Motor neuron (in vitro differentiated cells): ENCODE measurements at regions not wholly inside any gene's neighbourhood (a gene's known extent, or its start where the extent isn't known, plus 50 kb on each side); places are given as distances from the start of the nearest gene placed in this dataset.
"Not testable (repeated sequence)": the region's sequence is repeated elsewhere in the genome, so short reads cannot be mapped to it uniquely, and the experiment has no call there.

Experiments used
- ATAC-seq, 8 experiments: fragments of 200-7000 bp; cut with Tn5 transposase; replicated peaks in 6 of 8; 2 replicates each; pipeline ENCODE4 v1.8.0; 2021; ENCODE audit warnings: mild to moderate bottlenecking in 8 of 8, moderate library complexity in 8 of 8
- H3K27ac ChIP-seq, 2 donors: fragments of 250-450 bp; sonication (Bioruptor Pico); 2 replicates each; pipeline ENCODE4 v1.9.0; 2021; ENCODE audit warnings: antibody characterized with exemption in 2 of 2, mild to moderate bottlenecking in 2 of 2, moderate library complexity in 1 of 2
- H3K4me1 ChIP-seq, 2 donors: fragments of 250-450 bp; sonication (Bioruptor Pico); replicated peaks in 1 of 2; 2 replicates each; pipeline ENCODE4 v1.6.1; 2021; ENCODE audit warnings: antibody characterized with exemption in 2 of 2, mild to moderate bottlenecking in 2 of 2, moderate library complexity in 1 of 2
- H3K4me3 ChIP-seq, 5 donors: fragments of 250-450 bp; sonication (Bioruptor Pico); 2 replicates each; pipeline ENCODE4 v1.9.0; 2021; ENCODE audit warnings: antibody characterized with exemption in 5 of 5, mild to moderate bottlenecking in 5 of 5, moderate library complexity in 4 of 5
- WGBS, 10 experiments: fragments of 450-650 bp; shearing (Covaris generic); methylation state at CpG; one replicate each; pipeline ENCODE4 v1.0.0; 2022; 5-methylcytosine and 5-hydroxymethylcytosine counted together
- in situ Hi-C, 9 experiments: fragments of 400-800 bp; cut with MboI; loops; one replicate each; pipeline ENCODE4 v1.15.0; 2021; ENCODE audit warnings: low sequenced_read_pairs in 9 of 9, low pct_unique_long_range_greater_than_20kb in 2 of 9; ENCODE audit not compliant: unreplicated experiment in 9 of 9

GRCh38 chr18:6561420-6561861, 146.7 kb upstream of the L3MBTL4 start:
- H3K27ac ChIP-seq, result no peak overlapping the region
- in situ Hi-C loops, result loop anchor here in 1 of 9 experiments (25.0 kb wide), 1 partner anchor 176 kb away; the partner anchor contains the start of gene ARHGAP28
- 23 to 100% (median 63%) methylated on average over 1 to 6 of the region's 6 CpGs; no CpG with 5 or more reads in 1 of the 10 experiments for WGBS, 10 experiments
- H3K4me3 ChIP-seq, result no peak overlapping the region
- peak in 5 of 8 experiments; percentile 31 to 43 (median 39) for ATAC-seq
- peaks cover 9 to 17% of the 10 kb centered on the region in 2 donors for H3K4me1 ChIP-seq

- H3K4me1 ChIP-seq, result peaks cover 7 to 12% of the 10 kb centered on the region in 2 donors
- no peak overlapping the region for H3K4me3 ChIP-seq
- no peak overlapping the region for H3K27ac ChIP-seq
- whole genome bisulfite sequencing, 10 experiments, result 40 to 100% (median 90%) methylated on average over 1 to 8 of the region's 8 CpGs
- in situ Hi-C loops, result loop anchor here in 1 of 9 experiments (25.0 kb wide), 1 partner anchor 175 kb away; the partner anchor contains the start of gene ARHGAP28
- ATAC-seq, result no peak
These were observed 147.2 kb upstream of the L3MBTL4 start for GRCh38 chr18:6561862-6562291.

GRCh38 chr18:6563896-6564295, 149.2 kb upstream of the L3MBTL4 start:
- no peak overlapping the region for H3K4me3 ChIP-seq
- 0 to 100% (median 100%) methylated on average over 1 of the region's 1 CpG; no CpG with 5 or more reads in 2 of the 10 experiments for WGBS, 10 experiments
- ATAC-seq, result no peak
- no peak overlapping the region for H3K27ac ChIP-seq
- in situ Hi-C loops, result loop anchor here in 1 of 9 experiments (25.0 kb wide), 1 partner anchor 173 kb away; the partner anchor contains the start of gene ARHGAP28
- H3K4me1 ChIP-seq, result no peaks in the 10 kb centered on the region

- no peak for ATAC-seq
- 54 to 98% (median 80%) methylated on average over 1 to 4 of the region's 4 CpGs; no CpG with 5 or more reads in 1 of the 10 experiments for WGBS, 10 experiments
- in situ Hi-C loops, result loop anchor here in 1 of 9 experiments (25.0 kb wide), 1 partner anchor 172 kb away; the partner anchor contains the start of gene ARHGAP28
- H3K4me1 ChIP-seq, result peaks cover 0 to 3% of the 10 kb centered on the region in 2 donors
- H3K27ac ChIP-seq, result no peak overlapping the region
- no peak overlapping the region for H3K4me3 ChIP-seq
These were observed 150.5 kb upstream of the L3MBTL4 start for GRCh38 chr18:6564950-6565814.

- 8 to 88% (median 63%) methylated on average over 2 of the region's 2 CpGs; no CpG with 5 or more reads in 1 of the 10 experiments for WGBS, 10 experiments
- no peak for ATAC-seq
- in situ Hi-C loops, result loop anchor here in 1 of 9 experiments (25.0 kb wide), 1 partner anchor 172 kb away; the partner anchor contains the start of gene ARHGAP28
- peaks cover 0 to 3% of the 10 kb centered on the region in 2 donors for H3K4me1 ChIP-seq
- H3K27ac ChIP-seq, result no peak overlapping the region
- no peak overlapping the region for H3K4me3 ChIP-seq
These were observed 151.0 kb upstream of the L3MBTL4 start for GRCh38 chr18:6565815-6566081.

GRCh38 chr18:6566338-6566911, 151.7 kb upstream of the L3MBTL4 start:
- Histone ChIP-seq H3K27ac (no peak overlapping the region), H3K4me1 (peaks cover 0 to 3% of the 10 kb centered on the region in 2 donors), H3K4me3 (no peak overlapping the region)
- in situ Hi-C loops, result loop anchor here in 1 of 9 experiments (25.0 kb wide), 1 partner anchor 171 kb away; the partner anchor contains the start of gene ARHGAP28
- 19 to 83% (median 61%) methylated on average over 1 to 3 of the region's 3 CpGs; no CpG with 5 or more reads in 2 of the 10 experiments for WGBS, 10 experiments
- ATAC-seq, result no peak

- H3K4me3 ChIP-seq, result no peak overlapping the region
- in situ Hi-C loops, result loop anchor here in 1 of 9 experiments (25.0 kb wide), 1 partner anchor 167 kb away; the partner anchor contains the start of gene ARHGAP28
- peak in 5 of 8 experiments; percentile 98 to 100 (median 100) for ATAC-seq
These were observed 155.1 kb upstream of the L3MBTL4 start for GRCh38 chr18:6569813-6570212.

GRCh38 chr18:6570581-6571238, 156.0 kb upstream of the L3MBTL4 start:
- Histone ChIP-seq H3K4me1 (peaks cover 0 to 3% of the 10 kb centered on the region in 2 donors), H3K4me3 (no peak overlapping the region), H3K27ac (no peak overlapping the region)
- in situ Hi-C loops, result loop anchor here in 1 of 9 experiments (25.0 kb wide), 1 partner anchor 167 kb away; the partner anchor contains the start of gene ARHGAP28
- ATAC-seq, result no peak
- WGBS, 10 experiments, result 40 to 100% (median 69%) methylated on average over 1 to 4 of the region's 4 CpGs; no CpG with 5 or more reads in 1 of the 10 experiments

More at GRCh38 chr18:6569813-6570212, 155.1 kb upstream of the L3MBTL4 start:
- Histone ChIP-seq H3K4me1 (peaks cover 0 to 3% of the 10 kb centered on the region in 2 donors), H3K27ac (peak overlapping the region in 1 of 2 donors; percentile 38)
- WGBS, 10 experiments, result 7 to 47% (median 20%) methylated on average over 1 to 2 of the region's 2 CpGs; no CpG with 5 or more reads in 5 of the 10 experiments

- Histone ChIP-seq H3K4me1 (peaks cover 0 to 3% of the 10 kb centered on the region in 2 donors), H3K27ac (no peak overlapping the region), H3K4me3 (no peak overlapping the region)
- 50 to 80% (median 73%) methylated on average over 1 to 3 of the region's 3 CpGs; no CpG with 5 or more reads in 6 of the 10 experiments for WGBS, 10 experiments
- ATAC-seq, result no peak
- in situ Hi-C loops, result loop anchor here in 1 of 9 experiments (25.0 kb wide), 1 partner anchor 166 kb away; the partner anchor contains the start of gene ARHGAP28
These were observed 156.5 kb upstream of the L3MBTL4 start for GRCh38 chr18:6571239-6571602.

- H3K27ac ChIP-seq, ATAC-seq, H3K4me3 ChIP-seq, H3K4me1 ChIP-seq: not testable (repeated sequence)
- in situ Hi-C loops, result loop anchor here in 1 of 9 experiments (25.0 kb wide), 1 partner anchor 165 kb away; the partner anchor contains the start of gene ARHGAP28
- 50 to 100% (median 90%) methylated on average over 1 to 5 of the region's 7 CpGs for WGBS, 10 experiments
These were observed 157.3 kb upstream of the ARHGAP28 start for GRCh38 chr18:6572192-6572591.

- Histone ChIP-seq H3K4me3 (no peak overlapping the region), H3K27ac (no peak overlapping the region), H3K4me1 (peaks cover 0 to 9% of the 10 kb centered on the region in 2 donors)
- WGBS, 10 experiments, result 50 to 100% (median 100%) methylated on average over 1 of the region's 1 CpG; no CpG with 5 or more reads in 1 of the 10 experiments
- in situ Hi-C loops, result loop anchor here in 1 of 9 experiments (25.0 kb wide), 1 partner anchor 163 kb away; the partner anchor contains the start of gene ARHGAP28
- ATAC-seq, result no peak
These were observed 154.9 kb upstream of the ARHGAP28 start for GRCh38 chr18:6574631-6575030.

GRCh38 chr18:6575908-6576307, 153.6 kb upstream of the ARHGAP28 start:
- ATAC-seq, result no peak
- in situ Hi-C loops, result no loop called here
- 75 to 100% (median 89%) methylated on average over 2 to 10 of the region's 10 CpGs; no CpG with 5 or more reads in 2 of the 10 experiments for WGBS, 10 experiments
- peaks cover 4 to 20% of the 10 kb centered on the region in 2 donors for H3K4me1 ChIP-seq
- H3K27ac ChIP-seq, result no peak overlapping the region
- no peak overlapping the region for H3K4me3 ChIP-seq
